A549 (cell line): ENCODE measurements at regions not wholly inside any gene's neighbourhood (a gene's known extent, or its start where the extent isn't known, plus 50 kb on each side); places are given as distances from the start of the nearest gene placed in this dataset.

ENCODE experiments used
- BHLHE40 ChIP-seq: IDR thresholded peaks from 2 replicates; pipeline ENCODE4 v1.6.1; 2012; ENCODE audit warnings: low read depth, low read length, inconsistent platforms
- CTCF ChIP-seq: fragments of >200 bp; sonication (Bioruptor Twin); formaldehyde crosslinking; IDR thresholded peaks from 3 replicates; pipeline ENCODE4 v1.5.1; 2016
- EHF ChIP-seq: fragments of 250-450 bp; sonication (Bioruptor Pico); IDR thresholded peaks from 2 replicates; pipeline ENCODE4 v1.5.0; 2020; ENCODE audit warnings: mild to moderate bottlenecking
- POLR2A ChIP-seq: IDR thresholded peaks from 2 replicates; pipeline ENCODE4 v1.6.1; 2012; ENCODE audit warnings: mild to moderate bottlenecking, low read length
- RARB ChIP-seq: fragments of 250-450 bp; sonication (Bioruptor Pico); IDR thresholded peaks from 2 replicates; pipeline ENCODE4 v1.8.0; 2021; ENCODE audit warnings: mild to moderate bottlenecking, moderate library complexity
- REST ChIP-seq: fragments of 200-600 bp; sonication (generic); IDR thresholded peaks from 2 replicates; pipeline ENCODE4 v1.6.1; 2016; ENCODE audit warnings: antibody characterized with exemption, mild to moderate bottlenecking, moderate library complexity
- SMC3 ChIP-seq: fragments of >200 bp; sonication (Bioruptor Twin); formaldehyde crosslinking; IDR thresholded peaks from 3 replicates; pipeline ENCODE4 v1.6.1; 2018; ENCODE audit warnings: inconsistent platforms
- ZNF302 ChIP-seq: fragments of 250-450 bp; sonication (Bioruptor Pico); IDR thresholded peaks from 2 replicates; pipeline ENCODE4 v1.9.0; 2021; ENCODE audit warnings: inconsistent platforms, mild to moderate bottlenecking, moderate library complexity
- ZSCAN20 ChIP-seq: fragments of 250-450 bp; sonication (Bioruptor Pico); IDR thresholded peaks from 2 replicates; pipeline ENCODE4 v1.8.0; 2022; ENCODE audit warnings: mild to moderate bottlenecking, moderate library complexity

- TF ChIP-seq POLR2A (no peak), CTCF (no peak), RARB (no peak), BHLHE40 (no peak), ZSCAN20 (CRISPR knock-in tag) (no peak), SMC3 (no peak), EHF (CRISPR knock-in tag) (no peak), ZNF302 (no peak), REST (no peak)
These were observed 158.5 kb upstream of the CLINT1 start for GRCh38 chr5:158017469-158017868.
